ENCODE measurements at regions not wholly inside any gene's neighbourhood (a gene's known extent, or its start where the extent isn't known, plus 50 kb on each side); places are given as distances from the start of the nearest gene placed in this dataset.

DNA sequence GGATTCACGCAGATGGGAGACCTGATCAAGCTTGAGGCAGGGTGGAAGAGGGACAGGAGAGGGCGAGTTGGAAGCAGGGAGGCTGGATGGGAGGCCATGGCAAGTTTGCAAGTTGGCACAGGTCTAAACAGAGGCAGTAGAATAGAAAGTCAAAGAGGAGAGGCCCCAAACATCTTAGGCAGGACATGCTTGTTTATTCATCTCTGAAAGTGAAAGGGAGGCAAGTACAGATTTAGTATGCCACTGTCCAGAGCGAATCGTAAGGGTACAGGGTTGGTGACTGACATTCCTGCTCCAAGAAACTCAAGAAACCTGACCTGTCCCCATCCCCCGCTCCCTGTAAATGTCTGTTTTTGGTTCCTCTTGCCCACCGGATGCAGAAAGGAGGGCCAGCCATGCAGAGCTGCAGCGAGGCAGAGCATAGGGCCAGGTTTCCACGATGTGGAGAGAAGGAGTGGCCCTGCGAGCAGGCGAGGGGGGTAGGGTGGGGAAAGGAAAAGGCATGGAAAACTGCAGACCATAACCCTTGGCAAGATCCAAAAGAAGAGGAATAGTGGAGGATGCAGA, 96.2 kb upstream of the BOD1 start:
- TF ChIP-seq, protein P1, sequence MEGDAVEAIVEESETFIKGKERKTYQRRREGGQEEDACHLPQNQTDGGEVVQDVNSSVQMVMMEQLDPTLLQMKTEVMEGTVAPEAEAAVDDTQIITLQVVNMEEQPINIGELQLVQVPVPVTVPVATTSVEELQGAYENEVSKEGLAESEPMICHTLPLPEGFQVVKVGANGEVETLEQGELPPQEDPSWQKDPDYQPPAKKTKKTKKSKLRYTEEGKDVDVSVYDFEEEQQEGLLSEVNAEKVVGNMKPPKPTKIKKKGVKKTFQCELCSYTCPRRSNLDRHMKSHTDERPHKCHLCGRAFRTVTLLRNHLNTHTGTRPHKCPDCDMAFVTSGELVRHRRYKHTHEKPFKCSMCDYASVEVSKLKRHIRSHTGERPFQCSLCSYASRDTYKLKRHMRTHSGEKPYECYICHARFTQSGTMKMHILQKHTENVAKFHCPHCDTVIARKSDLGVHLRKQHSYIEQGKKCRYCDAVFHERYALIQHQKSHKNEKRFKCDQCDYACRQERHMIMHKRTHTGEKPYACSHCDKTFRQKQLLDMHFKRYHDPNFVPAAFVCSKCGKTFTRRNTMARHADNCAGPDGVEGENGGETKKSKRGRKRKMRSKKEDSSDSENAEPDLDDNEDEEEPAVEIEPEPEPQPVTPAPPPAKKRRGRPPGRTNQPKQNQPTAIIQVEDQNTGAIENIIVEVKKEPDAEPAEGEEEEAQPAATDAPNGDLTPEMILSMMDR (IDR thresholded peaks at IDR 0.05), result no peak
- TF ChIP-seq POLR2AphosphoS5 (IDR thresholded peaks at IDR 0.05; ENCODE audit: low read depth, low read length), result no peak
- TF ChIP-seq, protein P2, sequence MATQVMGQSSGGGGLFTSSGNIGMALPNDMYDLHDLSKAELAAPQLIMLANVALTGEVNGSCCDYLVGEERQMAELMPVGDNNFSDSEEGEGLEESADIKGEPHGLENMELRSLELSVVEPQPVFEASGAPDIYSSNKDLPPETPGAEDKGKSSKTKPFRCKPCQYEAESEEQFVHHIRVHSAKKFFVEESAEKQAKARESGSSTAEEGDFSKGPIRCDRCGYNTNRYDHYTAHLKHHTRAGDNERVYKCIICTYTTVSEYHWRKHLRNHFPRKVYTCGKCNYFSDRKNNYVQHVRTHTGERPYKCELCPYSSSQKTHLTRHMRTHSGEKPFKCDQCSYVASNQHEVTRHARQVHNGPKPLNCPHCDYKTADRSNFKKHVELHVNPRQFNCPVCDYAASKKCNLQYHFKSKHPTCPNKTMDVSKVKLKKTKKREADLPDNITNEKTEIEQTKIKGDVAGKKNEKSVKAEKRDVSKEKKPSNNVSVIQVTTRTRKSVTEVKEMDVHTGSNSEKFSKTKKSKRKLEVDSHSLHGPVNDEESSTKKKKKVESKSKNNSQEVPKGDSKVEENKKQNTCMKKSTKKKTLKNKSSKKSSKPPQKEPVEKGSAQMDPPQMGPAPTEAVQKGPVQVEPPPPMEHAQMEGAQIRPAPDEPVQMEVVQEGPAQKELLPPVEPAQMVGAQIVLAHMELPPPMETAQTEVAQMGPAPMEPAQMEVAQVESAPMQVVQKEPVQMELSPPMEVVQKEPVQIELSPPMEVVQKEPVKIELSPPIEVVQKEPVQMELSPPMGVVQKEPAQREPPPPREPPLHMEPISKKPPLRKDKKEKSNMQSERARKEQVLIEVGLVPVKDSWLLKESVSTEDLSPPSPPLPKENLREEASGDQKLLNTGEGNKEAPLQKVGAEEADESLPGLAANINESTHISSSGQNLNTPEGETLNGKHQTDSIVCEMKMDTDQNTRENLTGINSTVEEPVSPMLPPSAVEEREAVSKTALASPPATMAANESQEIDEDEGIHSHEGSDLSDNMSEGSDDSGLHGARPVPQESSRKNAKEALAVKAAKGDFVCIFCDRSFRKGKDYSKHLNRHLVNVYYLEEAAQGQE (IDR thresholded peaks at IDR 0.05; ENCODE audit: insufficient read depth in 1 of 2, low read depth in 2 of 2, low read length in 1 of 2), result no peak
